Fibroblast of lung (primary cell): ENCODE measurements at regions not wholly inside any gene's neighbourhood (a gene's known extent, or its start where the extent isn't known, plus 50 kb on each side); places are given as distances from the start of the nearest gene placed in this dataset.

ENCODE experiments used
- EZH2 ChIP-seq: IDR thresholded peaks from 2 replicates; pipeline ENCODE4 v1.5.1; 2012; ENCODE audit warnings: low read length, control low read depth, mild to moderate bottlenecking; ENCODE audit errors: missing control alignments
- TF ChIP-seq, protein P1 (sequence below), 2 donors: IDR thresholded peaks in 1 of 2; conservative IDR thresholded peaks in 1 of 2; 1 replicate in 1 of 2; 2 replicates in 1 of 2; pipeline ENCODE4 v1.5.1; 2011 to 2012; ENCODE audit warnings: low read length in 2 of 2, control low read depth in 1 of 2, inconsistent platforms in 1 of 2, low read depth in 1 of 2, mild to moderate bottlenecking in 1 of 2

DNA sequence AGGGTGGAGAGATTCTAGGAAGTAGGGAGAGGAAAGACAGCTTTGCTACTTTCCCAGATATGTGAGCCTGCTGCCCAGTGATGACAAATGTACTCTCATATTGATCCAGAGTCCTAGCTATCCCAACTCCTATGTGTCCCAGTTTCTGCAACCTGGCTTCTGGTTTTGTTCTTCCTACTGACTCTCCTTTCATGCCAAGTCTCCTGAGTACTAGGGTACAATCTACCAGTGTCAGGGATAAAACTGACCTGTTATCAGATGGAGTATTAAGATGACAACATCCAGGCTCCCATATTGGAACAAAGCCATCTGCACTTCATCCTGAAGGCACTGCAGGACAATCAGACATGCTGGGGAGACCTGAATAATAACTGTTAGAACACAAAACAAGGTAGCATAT is 233.7 kb upstream of the PHYHIPL start:
- TF ChIP-seq, protein P1, sequence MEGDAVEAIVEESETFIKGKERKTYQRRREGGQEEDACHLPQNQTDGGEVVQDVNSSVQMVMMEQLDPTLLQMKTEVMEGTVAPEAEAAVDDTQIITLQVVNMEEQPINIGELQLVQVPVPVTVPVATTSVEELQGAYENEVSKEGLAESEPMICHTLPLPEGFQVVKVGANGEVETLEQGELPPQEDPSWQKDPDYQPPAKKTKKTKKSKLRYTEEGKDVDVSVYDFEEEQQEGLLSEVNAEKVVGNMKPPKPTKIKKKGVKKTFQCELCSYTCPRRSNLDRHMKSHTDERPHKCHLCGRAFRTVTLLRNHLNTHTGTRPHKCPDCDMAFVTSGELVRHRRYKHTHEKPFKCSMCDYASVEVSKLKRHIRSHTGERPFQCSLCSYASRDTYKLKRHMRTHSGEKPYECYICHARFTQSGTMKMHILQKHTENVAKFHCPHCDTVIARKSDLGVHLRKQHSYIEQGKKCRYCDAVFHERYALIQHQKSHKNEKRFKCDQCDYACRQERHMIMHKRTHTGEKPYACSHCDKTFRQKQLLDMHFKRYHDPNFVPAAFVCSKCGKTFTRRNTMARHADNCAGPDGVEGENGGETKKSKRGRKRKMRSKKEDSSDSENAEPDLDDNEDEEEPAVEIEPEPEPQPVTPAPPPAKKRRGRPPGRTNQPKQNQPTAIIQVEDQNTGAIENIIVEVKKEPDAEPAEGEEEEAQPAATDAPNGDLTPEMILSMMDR (conservative IDR thresholded peaks at IDR 0.05 in 1 of 2, IDR thresholded peaks at IDR 0.05 in 1 of 2; ENCODE audit: low read depth in 1 of 2, low read length in 2 of 2) = no peak
- TF ChIP-seq EZH2 = no peak
